Hepatocyte (in vitro differentiated cells): ENCODE measurements at regions not wholly inside any gene's neighbourhood (a gene's known extent, or its start where the extent isn't known, plus 50 kb on each side); places are given as distances from the start of the nearest gene placed in this dataset.

Experiments used
- EZH2 ChIP-seq: fragments of 200-600 bp; sonication (generic); IDR thresholded peaks from 2 replicates; pipeline ENCODE4 v1.6.1; 2016; ENCODE audit warnings: antibody characterized with exemption, mild to moderate bottlenecking, borderline replicate concordance
- EZH2phosphoT487 ChIP-seq: fragments of 200-600 bp; sonication (generic); IDR thresholded peaks from one replicate; pipeline ENCODE4 v1.6.1; 2018; ENCODE audit warnings: antibody characterized with exemption, mild to moderate bottlenecking, low read depth, moderate library complexity; ENCODE audit not compliant: unreplicated experiment, severe bottlenecking
- TF ChIP-seq, protein P1 (sequence below): fragments of 200-600 bp; sonication (generic); IDR thresholded peaks from 2 replicates; pipeline ENCODE4 v1.5.1; 2016; ENCODE audit warnings: antibody characterized with exemption, mild to moderate bottlenecking; ENCODE audit not compliant: poor library complexity

DNA sequence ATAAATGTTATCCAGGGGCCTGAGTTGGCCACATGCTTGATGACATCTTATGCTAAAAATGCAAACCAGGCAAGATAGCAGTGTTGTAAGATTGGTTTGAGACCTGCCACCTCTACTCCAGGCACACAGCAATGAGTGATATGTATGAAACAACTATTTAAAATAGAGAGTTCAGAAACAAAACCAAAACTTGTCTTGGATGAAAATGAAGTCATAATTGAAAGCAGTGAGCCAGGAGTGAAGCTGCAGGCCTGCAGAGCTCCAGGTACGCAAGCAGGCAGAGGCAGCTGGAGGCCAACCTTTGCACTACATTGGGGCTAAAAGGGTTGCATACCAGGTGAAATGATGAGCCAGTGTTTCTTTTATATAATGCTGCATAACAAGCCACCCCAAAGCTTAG is 89.2 kb upstream of the SPATS2L start:
- TF ChIP-seq EZH2 (no peak), EZH2phosphoT487 (no peak)
- TF ChIP-seq, protein P1, sequence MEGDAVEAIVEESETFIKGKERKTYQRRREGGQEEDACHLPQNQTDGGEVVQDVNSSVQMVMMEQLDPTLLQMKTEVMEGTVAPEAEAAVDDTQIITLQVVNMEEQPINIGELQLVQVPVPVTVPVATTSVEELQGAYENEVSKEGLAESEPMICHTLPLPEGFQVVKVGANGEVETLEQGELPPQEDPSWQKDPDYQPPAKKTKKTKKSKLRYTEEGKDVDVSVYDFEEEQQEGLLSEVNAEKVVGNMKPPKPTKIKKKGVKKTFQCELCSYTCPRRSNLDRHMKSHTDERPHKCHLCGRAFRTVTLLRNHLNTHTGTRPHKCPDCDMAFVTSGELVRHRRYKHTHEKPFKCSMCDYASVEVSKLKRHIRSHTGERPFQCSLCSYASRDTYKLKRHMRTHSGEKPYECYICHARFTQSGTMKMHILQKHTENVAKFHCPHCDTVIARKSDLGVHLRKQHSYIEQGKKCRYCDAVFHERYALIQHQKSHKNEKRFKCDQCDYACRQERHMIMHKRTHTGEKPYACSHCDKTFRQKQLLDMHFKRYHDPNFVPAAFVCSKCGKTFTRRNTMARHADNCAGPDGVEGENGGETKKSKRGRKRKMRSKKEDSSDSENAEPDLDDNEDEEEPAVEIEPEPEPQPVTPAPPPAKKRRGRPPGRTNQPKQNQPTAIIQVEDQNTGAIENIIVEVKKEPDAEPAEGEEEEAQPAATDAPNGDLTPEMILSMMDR = no peak
